MM.1S (cell line): ENCODE measurements at regions not wholly inside any gene's neighbourhood (a gene's known extent, or its start where the extent isn't known, plus 50 kb on each side); places are given as distances from the start of the nearest gene placed in this dataset.

Experiments
- DNase-seq: peaks from one replicate; pipeline ENCODE4 v3.0.0-alpha.2; 2015
- H2AFZ ChIP-seq: fragments of 300-600 bp; sonication (generic); 2 replicates; pipeline ENCODE4 v1.6.0; 2016; ENCODE audit warnings: antibody characterized with exemption, low read length
- H3F3A ChIP-seq: fragments of 300-600 bp; sonication (generic); 2 replicates; pipeline ENCODE4 v1.6.1; 2016; ENCODE audit warnings: mild to moderate bottlenecking, antibody characterized with exemption, low read length, moderate library complexity, mixed read lengths; ENCODE audit not compliant: insufficient read depth
- H3K27ac ChIP-seq: fragments of 300-600 bp; sonication (generic); 2 replicates; pipeline ENCODE4 v1.5.1; 2016; ENCODE audit warnings: mild to moderate bottlenecking, low read length
- H3K27me3 ChIP-seq: fragments of 300-600 bp; sonication (generic); replicated peaks from 2 replicates; pipeline ENCODE4 v1.6.0; 2016; ENCODE audit warnings: low read length; ENCODE audit not compliant: insufficient read depth
- H3K36me3 ChIP-seq: fragments of 300-600 bp; sonication (generic); replicated peaks from 2 replicates; pipeline ENCODE4 v1.6.1; 2016; ENCODE audit warnings: mild to moderate bottlenecking, low read length, mixed read lengths; ENCODE audit not compliant: insufficient read depth
- H3K4me1 ChIP-seq: fragments of 300-600 bp; sonication (generic); 2 replicates; pipeline ENCODE4 v1.6.1; 2016; ENCODE audit warnings: low read length, mixed read lengths
- H3K4me2 ChIP-seq: fragments of 300-600 bp; sonication (generic); 2 replicates; pipeline ENCODE4 v1.6.0; 2016; ENCODE audit warnings: low read depth, low read length
- H3K4me3 ChIP-seq: fragments of 300-600 bp; sonication (generic); 2 replicates; pipeline ENCODE4 v1.5.1; 2016; ENCODE audit warnings: low read length, mixed read lengths
- H3K79me2 ChIP-seq: fragments of 300-600 bp; sonication (generic); 2 replicates; pipeline ENCODE4 v1.6.1; 2016; ENCODE audit warnings: mixed run types, low read length, mixed read lengths
- H3K9ac ChIP-seq: fragments of 300-600 bp; sonication (generic); 2 replicates; pipeline ENCODE4 v1.6.1; 2016; ENCODE audit warnings: low read length, mixed read lengths
- H3K9me2 ChIP-seq: fragments of 300-600 bp; sonication (generic); replicated peaks from 2 replicates; pipeline ENCODE4 v1.6.1; 2016; ENCODE audit warnings: mild to moderate bottlenecking, low read length, mixed read lengths; ENCODE audit not compliant: insufficient read depth
- H3K9me3 ChIP-seq: fragments of 300-600 bp; sonication (generic); replicated peaks from 2 replicates; pipeline ENCODE4 v1.6.1; 2016; ENCODE audit warnings: mild to moderate bottlenecking, low read length, mixed read lengths; ENCODE audit not compliant: insufficient read depth
- H4K20me1 ChIP-seq: fragments of 300-600 bp; sonication (generic); 2 replicates; pipeline ENCODE4 v1.6.1; 2016; ENCODE audit warnings: mild to moderate bottlenecking, low read length, moderate library complexity, mixed read lengths; ENCODE audit not compliant: insufficient read depth
- EZH2 ChIP-seq: fragments of 300-600 bp; sonication (generic); optimal IDR thresholded peaks from 2 replicates; pipeline ENCODE3; 2017; ENCODE audit warnings: low read depth, mild to moderate bottlenecking, antibody characterized with exemption, low read length, mixed read lengths
- EZH2phosphoT487 ChIP-seq: fragments of 300-600 bp; sonication (generic); IDR thresholded peaks from 2 replicates; pipeline ENCODE4 v1.6.1; 2018; ENCODE audit warnings: antibody characterized with exemption, low read length
- TF ChIP-seq, protein P1 (sequence below): fragments of 300-600 bp; sonication (generic); IDR thresholded peaks from 2 replicates; pipeline ENCODE4 v1.5.1; 2016; ENCODE audit warnings: antibody characterized with exemption, low read length, mixed read lengths

DNA sequence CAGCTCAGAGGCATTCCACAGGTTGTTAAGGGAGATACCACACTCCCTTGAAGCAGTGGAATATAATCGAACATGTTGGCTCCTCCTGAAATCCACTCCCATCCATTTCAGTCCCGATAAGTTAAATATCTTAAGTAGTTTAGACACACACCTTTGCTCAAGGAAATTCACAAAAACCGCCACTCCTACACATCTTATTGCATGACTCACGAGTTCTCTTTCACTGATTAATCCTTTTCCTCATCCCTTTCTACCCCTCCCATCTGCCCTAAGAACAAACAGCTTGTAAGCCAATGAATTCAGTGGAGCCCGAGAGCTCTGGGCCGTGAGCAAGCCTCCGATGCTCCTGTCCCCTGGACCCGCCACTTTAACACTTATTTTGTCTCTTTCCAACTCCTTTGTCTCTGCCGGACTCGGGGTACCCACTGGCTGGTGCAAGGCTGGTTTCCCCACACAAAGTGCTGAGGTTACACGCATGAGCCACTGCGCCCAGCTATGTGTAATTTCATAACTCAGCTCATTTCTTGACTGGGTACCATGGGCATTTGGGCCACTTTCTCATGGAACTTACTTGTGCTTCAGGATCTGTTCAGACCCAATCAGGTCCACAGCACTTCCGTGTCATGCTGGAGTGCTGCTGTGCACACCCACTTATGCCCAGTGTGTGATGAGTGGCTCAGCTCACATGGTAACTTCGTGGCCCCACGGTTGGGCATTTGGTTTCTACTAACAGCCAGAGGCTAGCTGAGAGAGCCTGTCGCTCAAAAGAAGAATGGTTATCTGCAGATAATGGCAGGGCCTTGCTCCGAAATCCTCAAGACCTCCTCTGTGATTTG, 171.8 kb upstream of the ALG10B start:
- H2AFZ ChIP-seq: no peak overlapping the region
- H3K9ac ChIP-seq: no peak overlapping the region
- no peaks in the 10 kb centered on the region for H3K27me3 ChIP-seq
- no peaks in the 10 kb centered on the region for H3K9me3 ChIP-seq
- no peaks in the 10 kb centered on the region for H3K4me1 ChIP-seq
- H3K36me3 ChIP-seq: no peaks in the 10 kb centered on the region
- H3K4me3 ChIP-seq: no peak overlapping the region
- H3K4me2 ChIP-seq: no peak overlapping the region
- no peak for DNase-seq
- TF ChIP-seq EZH2 (no peak), EZH2phosphoT487 (no peak)
- TF ChIP-seq, protein P1, sequence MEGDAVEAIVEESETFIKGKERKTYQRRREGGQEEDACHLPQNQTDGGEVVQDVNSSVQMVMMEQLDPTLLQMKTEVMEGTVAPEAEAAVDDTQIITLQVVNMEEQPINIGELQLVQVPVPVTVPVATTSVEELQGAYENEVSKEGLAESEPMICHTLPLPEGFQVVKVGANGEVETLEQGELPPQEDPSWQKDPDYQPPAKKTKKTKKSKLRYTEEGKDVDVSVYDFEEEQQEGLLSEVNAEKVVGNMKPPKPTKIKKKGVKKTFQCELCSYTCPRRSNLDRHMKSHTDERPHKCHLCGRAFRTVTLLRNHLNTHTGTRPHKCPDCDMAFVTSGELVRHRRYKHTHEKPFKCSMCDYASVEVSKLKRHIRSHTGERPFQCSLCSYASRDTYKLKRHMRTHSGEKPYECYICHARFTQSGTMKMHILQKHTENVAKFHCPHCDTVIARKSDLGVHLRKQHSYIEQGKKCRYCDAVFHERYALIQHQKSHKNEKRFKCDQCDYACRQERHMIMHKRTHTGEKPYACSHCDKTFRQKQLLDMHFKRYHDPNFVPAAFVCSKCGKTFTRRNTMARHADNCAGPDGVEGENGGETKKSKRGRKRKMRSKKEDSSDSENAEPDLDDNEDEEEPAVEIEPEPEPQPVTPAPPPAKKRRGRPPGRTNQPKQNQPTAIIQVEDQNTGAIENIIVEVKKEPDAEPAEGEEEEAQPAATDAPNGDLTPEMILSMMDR: no peak
- no peaks in the 10 kb centered on the region for H4K20me1 ChIP-seq
- H3K9me2 ChIP-seq: no peaks in the 10 kb centered on the region
- H3K27ac ChIP-seq: no peak overlapping the region
- H3K79me2 ChIP-seq: no peaks in the 10 kb centered on the region
- H3F3A ChIP-seq: no peaks in the 10 kb centered on the region

DNA sequence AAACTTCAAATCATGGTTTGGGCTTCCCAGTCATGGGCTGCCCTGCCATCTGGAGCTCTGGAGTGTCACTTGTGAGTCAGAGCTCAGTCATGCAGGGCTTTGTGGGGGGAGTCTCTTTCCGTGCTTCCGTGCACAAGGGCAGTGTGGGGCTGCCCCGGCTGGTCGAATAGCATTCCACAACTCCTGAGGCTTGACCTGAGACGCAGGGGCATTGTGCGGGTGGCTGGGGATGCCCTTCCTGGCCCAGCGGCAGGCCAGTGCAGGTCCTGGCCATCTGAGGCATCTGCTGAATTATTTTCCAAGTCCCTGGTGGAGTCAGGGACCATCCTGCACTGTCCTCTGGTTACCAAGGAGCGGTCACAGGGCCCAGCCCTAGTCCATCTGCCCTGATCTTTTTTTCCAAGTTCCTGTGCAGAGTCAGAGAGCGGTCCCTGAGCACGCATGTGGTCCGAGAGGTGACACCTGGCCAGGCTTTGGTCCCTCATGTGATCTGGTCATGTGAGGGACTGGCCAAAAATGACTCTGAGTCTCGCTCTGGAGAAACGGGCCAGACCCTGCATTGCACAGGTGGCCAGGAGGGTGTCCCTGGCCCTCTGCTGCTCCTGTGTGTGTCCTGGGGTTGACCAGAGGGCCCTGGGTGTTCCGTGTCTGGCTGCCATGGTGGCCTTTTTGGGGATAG, 167.0 kb upstream of the ALG10B start:
- no peak for DNase-seq
- H3K9me3 ChIP-seq: no peaks in the 10 kb centered on the region

DNA sequence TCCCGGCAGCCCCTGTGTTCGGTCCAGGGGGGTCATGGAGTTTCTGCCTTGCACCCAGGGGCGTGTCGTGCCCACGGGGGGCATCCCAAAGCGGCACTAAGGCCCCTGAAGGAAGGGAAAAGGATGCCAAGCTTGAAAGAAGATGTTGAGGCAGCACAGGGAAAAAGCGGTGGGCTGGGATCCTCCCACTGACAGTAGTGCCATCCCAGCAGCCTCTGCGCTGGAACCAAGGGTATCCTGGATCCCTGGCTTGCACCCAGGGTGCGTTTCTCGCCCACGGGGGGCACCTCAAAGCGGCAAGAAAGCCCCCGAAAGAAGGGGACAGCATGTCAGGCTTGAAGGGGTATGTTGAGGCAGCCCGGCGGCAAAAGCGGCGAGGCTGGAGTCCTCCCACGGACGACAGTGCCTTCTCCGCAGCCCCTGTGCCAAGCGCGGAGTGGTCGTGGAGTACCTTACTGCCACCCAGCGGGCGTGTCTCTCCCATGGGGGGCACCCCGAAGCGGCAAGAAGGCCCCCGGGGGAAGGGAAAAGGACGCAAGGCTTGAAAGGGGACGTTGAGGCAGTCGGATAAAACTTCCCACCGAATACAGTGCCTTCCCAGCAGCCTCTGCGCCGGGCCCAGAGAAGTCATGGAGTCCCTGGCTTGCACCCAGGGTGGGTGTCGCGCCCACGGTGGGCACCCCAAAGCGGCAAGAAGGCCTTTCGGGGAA, 164.4 kb upstream of the ALG10B start:
- Histone ChIP-seq H3K27me3 (no peaks in the 10 kb centered on the region), H3K9me2 (no peaks in the 10 kb centered on the region), H3K36me3 (no peaks in the 10 kb centered on the region), H4K20me1 (no peaks in the 10 kb centered on the region), H3K79me2 (no peaks in the 10 kb centered on the region), H3K9ac (no peak overlapping the region), H3K4me3 (no peak overlapping the region), H3K27ac (no peak overlapping the region), H3K4me2 (no peak overlapping the region), H3K9me3 (no peaks in the 10 kb centered on the region), H2AFZ (no peak overlapping the region), H3K4me1 (no peaks in the 10 kb centered on the region), H3F3A (no peaks in the 10 kb centered on the region)
- no peak for DNase-seq
- TF ChIP-seq EZH2phosphoT487: no peak
- TF ChIP-seq, protein P1: no peak
- no peak for TF ChIP-seq EZH2

More for the DNA sequence above, 167.0 kb upstream of the ALG10B start:
- Histone ChIP-seq H3K4me3 (no peak overlapping the region), H3F3A (no peaks in the 10 kb centered on the region), H3K9ac (no peak overlapping the region), H3K9me2 (no peaks in the 10 kb centered on the region), H3K27ac (no peak overlapping the region), H3K4me2 (no peak overlapping the region), H3K79me2 (no peaks in the 10 kb centered on the region), H2AFZ (no peak overlapping the region), H3K36me3 (no peaks in the 10 kb centered on the region), H3K4me1 (no peaks in the 10 kb centered on the region), H4K20me1 (no peaks in the 10 kb centered on the region), H3K27me3 (no peaks in the 10 kb centered on the region)
- TF ChIP-seq, protein P1: no peak
- TF ChIP-seq EZH2 (no peak), EZH2phosphoT487 (no peak)
